GM13977 (cell line): ENCODE measurements at regions not wholly inside any gene's neighbourhood (a gene's known extent, or its start where the extent isn't known, plus 50 kb on each side); places are given as distances from the start of the nearest gene placed in this dataset.

Source experiments
- DNase-seq: peaks from one replicate; pipeline ENCODE4 v3.0.0; 2012; ENCODE audit warnings: low spot score
- in situ Hi-C: fragments of 300-500 bp; cut with MboI; formaldehyde crosslinking; loops from one replicate; pipeline ENCODE4 v1.12.0; 2022; ENCODE audit warnings: low sequenced_read_pairs, low pct_unique_long_range_greater_than_20kb, mixed read lengths, inconsistent platforms; ENCODE audit not compliant: unreplicated experiment
- TF ChIP-seq, protein P1 (sequence below): IDR thresholded peaks from 2 replicates; pipeline ENCODE4 v1.5.1; 2012; ENCODE audit warnings: mild to moderate bottlenecking, control low read depth; ENCODE audit not compliant: insufficient read depth; ENCODE audit errors: extremely low read depth, missing control alignments

DNA sequence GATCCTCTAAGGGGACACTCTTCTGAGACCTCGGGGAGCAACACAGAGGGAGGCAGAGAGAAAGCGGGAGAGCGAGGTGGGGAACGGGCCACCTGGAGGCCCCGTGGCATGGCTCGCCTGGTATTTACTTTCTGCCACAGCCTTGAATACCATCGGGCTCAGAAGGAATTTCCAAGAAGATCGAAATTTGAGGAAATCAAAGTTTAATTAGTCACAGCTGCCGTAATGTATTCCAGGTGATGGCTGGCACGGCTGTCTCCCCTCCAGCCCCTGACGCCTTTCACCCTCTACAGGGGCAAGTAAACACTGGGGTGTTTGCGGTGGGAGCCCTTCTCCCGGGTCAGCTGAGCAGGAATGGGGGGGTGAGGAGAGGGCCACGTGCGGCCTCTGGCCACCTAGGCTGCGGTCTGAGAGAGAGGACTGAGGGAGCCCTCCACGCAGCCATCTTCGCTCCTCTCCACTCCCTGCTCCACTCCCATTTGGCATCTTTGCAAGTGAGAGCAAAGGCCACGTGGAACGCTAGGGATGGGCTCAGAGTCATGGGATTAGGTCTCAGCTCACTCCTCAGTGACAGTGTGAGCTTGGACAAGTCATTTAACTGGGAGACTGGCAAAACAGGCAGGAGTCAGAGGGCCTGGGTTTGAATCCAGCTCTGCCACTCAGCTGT, 125.2 kb downstream of the SYF2 start:
- TF ChIP-seq, protein P1, sequence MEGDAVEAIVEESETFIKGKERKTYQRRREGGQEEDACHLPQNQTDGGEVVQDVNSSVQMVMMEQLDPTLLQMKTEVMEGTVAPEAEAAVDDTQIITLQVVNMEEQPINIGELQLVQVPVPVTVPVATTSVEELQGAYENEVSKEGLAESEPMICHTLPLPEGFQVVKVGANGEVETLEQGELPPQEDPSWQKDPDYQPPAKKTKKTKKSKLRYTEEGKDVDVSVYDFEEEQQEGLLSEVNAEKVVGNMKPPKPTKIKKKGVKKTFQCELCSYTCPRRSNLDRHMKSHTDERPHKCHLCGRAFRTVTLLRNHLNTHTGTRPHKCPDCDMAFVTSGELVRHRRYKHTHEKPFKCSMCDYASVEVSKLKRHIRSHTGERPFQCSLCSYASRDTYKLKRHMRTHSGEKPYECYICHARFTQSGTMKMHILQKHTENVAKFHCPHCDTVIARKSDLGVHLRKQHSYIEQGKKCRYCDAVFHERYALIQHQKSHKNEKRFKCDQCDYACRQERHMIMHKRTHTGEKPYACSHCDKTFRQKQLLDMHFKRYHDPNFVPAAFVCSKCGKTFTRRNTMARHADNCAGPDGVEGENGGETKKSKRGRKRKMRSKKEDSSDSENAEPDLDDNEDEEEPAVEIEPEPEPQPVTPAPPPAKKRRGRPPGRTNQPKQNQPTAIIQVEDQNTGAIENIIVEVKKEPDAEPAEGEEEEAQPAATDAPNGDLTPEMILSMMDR = no peak
- in situ Hi-C loops = no loop called here
- DNase-seq = no peak

DNA sequence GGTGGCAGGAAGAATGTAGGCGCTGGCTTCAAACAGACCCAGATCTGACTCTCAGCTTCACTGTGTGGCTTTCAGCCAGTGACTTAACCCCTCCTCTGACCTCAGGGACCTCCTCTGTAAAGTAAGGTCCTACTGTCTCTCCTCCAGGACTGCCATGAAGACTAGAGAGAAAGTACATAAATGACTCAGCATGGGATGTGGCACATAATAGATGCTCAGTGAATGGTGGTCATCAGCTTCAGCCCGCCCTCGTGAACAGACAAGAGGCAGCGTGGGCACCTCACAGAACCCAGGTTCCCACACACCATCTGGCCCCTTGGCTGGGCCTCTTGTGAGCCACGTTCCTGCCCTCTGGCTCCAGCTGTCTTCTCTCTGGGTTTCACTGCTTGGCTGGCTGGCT, 126.0 kb downstream of the SYF2 start:
- in situ Hi-C loops = no loop called here
- no peak for DNase-seq
- TF ChIP-seq, protein P1 = no peak

DNA sequence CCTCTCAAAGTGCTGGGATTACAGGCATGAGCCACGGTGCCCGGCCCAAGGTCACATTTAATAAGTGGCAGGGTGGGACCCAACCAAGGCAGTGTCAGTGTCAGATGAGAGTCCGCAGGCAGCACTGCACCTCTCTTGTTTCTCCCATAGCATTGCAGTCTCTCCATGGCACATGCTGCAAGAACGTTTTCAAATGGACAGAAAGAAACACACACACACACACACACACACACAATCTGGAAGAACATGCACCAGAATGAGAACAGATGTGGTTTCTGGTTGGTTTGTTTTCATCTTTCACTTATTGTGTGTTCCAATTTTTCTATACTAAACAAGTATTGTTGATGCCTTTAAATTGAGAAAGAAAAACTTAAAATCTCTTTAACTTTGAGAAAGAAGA, 126.5 kb downstream of the SYF2 start:
- TF ChIP-seq, protein P1 = no peak
- in situ Hi-C loops = no loop called here
- DNase-seq = no peak

DNA sequence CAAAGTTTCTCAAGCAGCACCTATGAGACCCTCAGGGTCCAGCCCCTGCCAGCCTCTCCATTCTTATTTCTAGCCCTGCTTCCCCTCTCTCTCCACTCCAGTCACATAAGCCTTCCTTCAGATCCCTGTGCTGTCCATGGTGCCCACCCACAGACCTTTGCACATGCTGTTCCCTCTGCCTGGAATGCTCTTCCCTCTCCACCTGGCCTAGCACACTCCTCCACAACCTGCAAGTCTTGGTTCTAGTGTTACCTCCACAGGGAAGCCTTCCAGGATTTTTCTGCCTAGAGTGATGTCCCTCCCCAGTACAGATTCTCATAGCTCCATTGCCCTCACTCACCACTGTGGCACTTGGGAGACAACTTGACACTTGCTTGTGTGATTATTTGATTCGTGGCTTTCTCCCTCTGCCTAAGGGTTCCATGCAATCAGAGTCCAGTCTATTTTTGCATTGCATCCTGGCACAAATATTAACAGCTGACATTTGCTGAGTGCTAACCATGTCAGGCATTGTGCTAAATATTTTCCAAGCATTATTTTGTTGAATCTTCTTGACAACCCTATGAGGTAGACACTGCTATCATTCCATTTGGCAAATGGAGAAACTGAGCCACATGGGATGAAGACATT, 127.3 kb downstream of the SYF2 start:
- in situ Hi-C loops = no loop called here
- no peak for DNase-seq
- TF ChIP-seq, protein P1 = no peak

DNA sequence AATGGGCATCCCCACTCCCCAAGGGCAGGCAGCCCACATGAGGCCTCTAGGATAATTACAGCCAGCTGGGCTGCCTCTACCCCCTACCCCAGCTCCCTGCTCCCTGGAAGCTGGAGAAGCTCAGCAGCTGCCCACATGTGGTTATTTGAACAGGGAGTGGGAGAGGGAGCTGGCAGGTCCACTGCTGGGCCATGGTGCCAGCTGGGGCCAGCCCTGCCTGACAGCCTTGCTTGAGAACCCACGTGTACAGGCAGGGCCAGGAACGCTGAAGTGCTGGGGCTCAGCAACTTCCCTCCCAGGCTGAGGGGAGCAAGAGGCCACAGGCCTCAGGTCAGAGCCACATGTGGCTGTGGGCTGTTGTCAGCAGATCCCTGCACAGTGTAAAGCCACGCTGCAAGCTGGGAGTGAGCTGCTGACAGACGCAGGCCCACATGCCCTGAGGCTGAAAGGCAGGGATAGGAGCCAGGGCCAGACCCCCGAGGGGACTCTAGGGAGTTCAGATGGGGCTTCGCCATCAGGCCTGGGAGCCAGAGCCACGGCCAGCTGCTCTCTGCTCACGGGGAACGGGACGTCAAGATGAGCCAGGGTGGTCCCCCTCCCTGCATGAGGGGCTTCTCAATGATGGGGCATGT, 129.0 kb downstream of the SYF2 start:
- TF ChIP-seq, protein P1 = no peak
- in situ Hi-C loops = no loop called here
- no peak for DNase-seq

DNA sequence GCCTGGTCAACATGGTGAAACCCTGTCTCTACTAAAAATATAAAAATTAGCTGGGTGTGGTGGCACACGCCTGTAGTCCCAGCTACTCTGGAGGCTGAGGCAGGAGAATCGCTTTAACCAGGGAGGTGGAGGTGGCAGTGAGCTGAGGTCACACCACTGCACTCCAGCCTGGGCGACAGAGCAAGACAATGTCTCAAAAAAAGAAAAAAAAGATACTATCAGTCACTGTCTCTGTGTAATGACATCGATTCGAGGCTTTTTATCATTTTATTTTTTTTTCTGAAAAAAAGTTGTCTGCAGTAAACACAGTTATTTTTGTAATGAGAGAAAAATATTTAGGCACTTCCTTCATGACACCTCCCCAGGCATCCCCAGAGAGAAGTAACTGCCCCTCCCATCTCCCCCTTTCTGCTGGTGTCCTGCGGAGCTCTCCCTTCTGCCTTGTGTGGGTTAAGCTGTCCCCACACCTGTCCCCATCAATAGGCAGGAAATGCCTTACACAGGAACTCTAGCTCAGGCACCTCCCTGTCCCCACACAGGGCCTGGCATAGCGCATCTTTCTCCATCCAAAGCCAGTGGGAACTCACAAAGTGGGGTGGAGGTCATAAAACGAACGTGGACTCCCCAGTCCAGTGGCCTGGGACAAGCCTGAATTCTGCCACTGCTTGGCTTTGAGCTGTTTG, 132.0 kb downstream of the SYF2 start:
- no peak for DNase-seq
- TF ChIP-seq, protein P1 = no peak
- in situ Hi-C loops = no loop called here
